Panc1 (cell line): ENCODE measurements at regions not wholly inside any gene's neighbourhood (a gene's known extent, or its start where the extent isn't known, plus 50 kb on each side); places are given as distances from the start of the nearest gene placed in this dataset.

Experiments
- CTCF ChIP-seq: fragments of 450-650 bp; IDR thresholded peaks from 2 replicates; pipeline ENCODE4 v1.5.1; 2017; ENCODE audit warnings: mild to moderate bottlenecking
- POLR2AphosphoS5 ChIP-seq: IDR thresholded peaks from 2 replicates; pipeline ENCODE4 v1.6.1; 2012; ENCODE audit warnings: mild to moderate bottlenecking, low read depth, low read length, moderate library complexity

- TF ChIP-seq CTCF: no peak
- TF ChIP-seq POLR2AphosphoS5: no peak
Measured at GRCh38 chr1:18057623-18058022, 50.0 kb upstream of the IGSF21 start.
